ENCODE measurements at regions not wholly inside any gene's neighbourhood (a gene's known extent, or its start where the extent isn't known, plus 50 kb on each side); places are given as distances from the start of the nearest gene placed in this dataset.

- TF ChIP-seq POLR2AphosphoS5 (IDR thresholded peaks at IDR 0.05) (no peak), CTCF (IDR thresholded peaks at IDR 0.05) (no peak), POLR2A (IDR thresholded peaks at IDR 0.05; ENCODE audit: low read depth) (no peak), EP300 (IDR thresholded peaks at IDR 0.05) (no peak)
These were observed 666.2 kb downstream of the TYW1 start for GRCh38 chr7:67662804-67663203.

All from esophagus muscularis mucosa (tissue), 4 donors.